Natural killer cell treated with Interleukin-12 subunit alpha and Interleukin-12 subunit beta and Interleukin-15 and Interleukin-18, amount 100 ng/mL, for 72 hours (primary cell): ENCODE measurements at regions not wholly inside any gene's neighbourhood (a gene's known extent, or its start where the extent isn't known, plus 50 kb on each side); places are given as distances from the start of the nearest gene placed in this dataset.

ENCODE experiments used
- ATAC-seq, 2 donors: fragments of 150-1000 bp; cut with Tn5 transposase in 1 of 2; sonication (Bioruptor Pico), chemical (Tn5 transposase) in 1 of 2; 2 replicates each; pipeline ENCODE4 v1.10.0; 2021
- DNase-seq: peaks from one replicate; pipeline ENCODE4 v3.0.0; 2022; ENCODE audit warnings: low spot score
- H3K27ac Mint-ChIP-seq, 2 donors: 1 replicate in 1 of 2; 2 replicates in 1 of 2; pipeline ENCODE4 v1.8.0; 2022; ENCODE audit warnings: mixed read lengths in 2 of 2, mild to moderate bottlenecking in 1 of 2, moderate library complexity in 1 of 2
- H3K27me3 Mint-ChIP-seq, 2 donors: 1 replicate in 1 of 2; 2 replicates in 1 of 2; pipeline ENCODE4 v1.8.0; 2022; ENCODE audit warnings: mixed read lengths in 2 of 2
- H3K36me3 Mint-ChIP-seq: one replicate; pipeline ENCODE4 v1.8.0; 2022; ENCODE audit warnings: mixed read lengths
- H3K4me1 Mint-ChIP-seq, 2 donors: 1 replicate in 1 of 2; 2 replicates in 1 of 2; pipeline ENCODE4 v1.8.0; 2022; ENCODE audit warnings: low read depth in 2 of 2, mixed read lengths in 2 of 2, mild to moderate bottlenecking in 1 of 2
- H3K4me3 Mint-ChIP-seq: one replicate; pipeline ENCODE4 v1.8.0; 2022; ENCODE audit warnings: mixed read lengths
- H3K9me3 Mint-ChIP-seq: 2 replicates; pipeline ENCODE4 v1.8.0; 2022; ENCODE audit warnings: mixed read lengths

DNA sequence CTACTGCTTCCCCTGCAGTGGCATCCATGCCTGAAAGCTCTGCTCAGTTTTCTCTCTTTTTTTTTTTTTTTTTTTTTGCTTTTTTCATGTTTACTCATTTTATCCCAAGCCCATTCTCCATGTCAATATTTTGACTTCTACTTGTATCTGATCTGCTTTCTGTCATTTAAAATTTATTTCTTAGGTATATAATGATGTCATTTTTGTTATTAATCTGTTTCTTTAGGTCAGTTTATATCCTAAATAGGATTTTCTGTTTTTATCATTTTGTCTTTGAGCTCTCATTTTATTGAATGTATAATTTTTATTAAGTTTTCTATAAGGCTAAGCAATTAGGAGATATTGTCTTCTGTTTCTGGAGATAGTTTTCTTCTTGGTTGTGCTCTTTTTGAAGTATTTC lies 138.5 kb upstream of the PMEPA1 start:
- Mint-ChIP-seq H3K27ac (no peak overlapping the region), H3K36me3 (no peaks in the 10 kb centered on the region), H3K4me3 (no peak overlapping the region), H3K27me3 (peaks cover 15% of the 10 kb centered on the region in 2 donors), H3K4me1 (no peaks in the 10 kb centered on the region), H3K9me3 (no peaks in the 10 kb centered on the region)
- no peak for DNase-seq
- ATAC-seq, result no peak

DNA sequence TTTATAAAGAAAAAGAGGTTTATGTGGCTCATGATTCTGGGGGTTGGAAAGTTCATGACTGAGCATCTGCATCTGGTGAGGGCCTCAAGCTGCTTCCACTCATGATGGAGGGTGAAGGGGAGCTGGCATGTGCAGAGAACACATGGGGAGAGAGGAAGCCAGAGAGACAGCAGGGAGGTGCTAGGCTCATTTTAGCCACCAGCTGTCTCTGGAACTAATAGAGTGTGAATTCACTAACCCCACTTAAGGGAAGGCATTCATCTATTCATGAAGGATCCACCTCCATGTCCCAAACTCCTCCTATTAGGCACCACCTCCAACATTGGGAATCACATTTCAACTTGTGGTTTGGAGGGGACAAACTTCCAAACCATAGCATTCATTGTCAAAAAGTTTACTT lies 137.3 kb upstream of the PMEPA1 start:
- Mint-ChIP-seq H3K4me1 (no peaks in the 10 kb centered on the region), H3K27ac (no peak overlapping the region)
- DNase-seq, result no peak

DNA sequence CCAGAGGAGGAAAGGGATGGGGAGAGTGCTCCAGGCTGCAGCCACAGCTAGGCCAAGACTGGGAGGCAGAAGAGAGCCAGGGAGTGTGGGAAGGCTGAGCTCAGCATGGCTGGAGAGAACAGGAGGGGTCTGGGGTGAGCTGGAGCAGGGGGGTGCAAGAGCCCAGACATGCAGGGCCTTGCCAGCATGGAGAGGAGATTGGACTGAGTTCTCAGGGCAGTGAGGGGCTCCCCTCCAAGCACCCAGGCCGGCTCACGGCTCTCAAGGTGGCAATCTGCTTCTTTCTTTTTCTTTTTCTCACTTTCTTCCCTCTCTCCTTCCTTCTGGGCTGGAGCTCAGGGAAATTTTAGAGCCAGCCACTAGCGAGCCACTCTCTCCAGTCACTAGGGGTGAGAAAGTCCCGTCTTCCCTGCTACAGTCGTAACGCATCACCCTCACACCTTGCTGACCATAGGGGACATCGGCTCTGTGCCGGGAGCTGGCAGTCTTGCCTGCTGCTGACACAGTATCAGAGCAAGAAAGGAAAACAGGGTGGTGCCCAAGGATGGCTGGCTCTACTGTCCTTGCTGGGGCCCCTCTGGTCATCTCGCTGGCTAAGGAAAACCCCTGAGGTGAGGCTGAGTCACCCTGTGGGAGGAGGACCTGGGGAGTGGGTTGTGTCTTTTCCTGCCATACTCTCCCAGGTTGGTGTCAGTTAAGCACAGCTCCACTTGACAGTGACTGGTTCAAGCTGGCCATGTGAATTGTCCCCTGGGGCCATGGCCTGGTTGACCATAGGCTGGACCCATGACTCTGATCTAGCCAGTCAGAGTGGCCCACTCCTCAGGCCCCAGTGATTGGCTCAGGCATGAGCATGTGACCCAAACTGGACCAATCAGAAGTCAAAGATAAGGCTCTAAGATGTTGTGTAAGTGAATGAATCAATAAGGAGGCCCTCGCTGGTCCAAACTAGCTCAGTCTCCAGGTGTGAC lies 135.1 kb upstream of the PMEPA1 start:
- H3K27ac Mint-ChIP-seq, result no peak overlapping the region

More for the DNA sequence above, 137.3 kb upstream of the PMEPA1 start:
- Mint-ChIP-seq H3K9me3 (no peaks in the 10 kb centered on the region), H3K27me3 (peaks cover 15% of the 10 kb centered on the region in 2 donors), H3K36me3 (no peaks in the 10 kb centered on the region), H3K4me3 (no peak overlapping the region)
- ATAC-seq, result no peak

DNA sequence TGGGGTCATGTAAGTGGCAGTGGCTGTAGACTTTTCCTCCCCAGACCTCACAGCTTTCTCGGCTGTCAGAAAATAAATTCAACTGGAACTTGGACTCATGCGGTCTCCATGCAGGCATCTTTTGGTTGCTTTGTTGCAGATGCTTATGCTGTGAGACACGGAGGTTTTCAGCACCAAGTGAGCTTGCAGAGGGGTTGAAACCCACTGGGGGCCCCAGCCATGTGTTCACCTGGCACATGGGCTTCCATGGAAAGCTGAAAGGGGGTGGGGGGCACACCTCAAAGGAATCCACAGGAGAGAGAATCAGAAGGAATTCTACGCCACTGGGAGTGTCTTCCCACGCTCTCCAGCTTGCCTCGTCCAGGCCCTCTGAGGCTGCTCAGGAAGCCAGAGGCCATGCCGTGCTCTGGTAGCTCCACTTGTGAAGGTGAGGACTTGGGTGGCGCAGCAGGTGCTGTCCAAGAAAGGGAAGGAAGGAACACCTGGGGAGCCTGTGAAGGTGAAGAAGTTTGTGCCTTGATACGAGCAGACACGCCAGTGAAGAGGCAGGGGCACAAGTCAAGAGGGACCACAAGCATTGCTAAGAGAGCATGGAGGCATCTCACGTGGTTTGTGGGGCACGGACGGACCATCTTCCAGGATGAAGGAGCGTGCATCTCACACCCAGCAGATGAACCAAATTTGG lies 134.3 kb upstream of the PMEPA1 start:
- Mint-ChIP-seq H3K27ac (no peak overlapping the region), H3K36me3 (no peaks in the 10 kb centered on the region), H3K9me3 (no peaks in the 10 kb centered on the region), H3K27me3 (peaks cover 13 to 14% of the 10 kb centered on the region in 2 donors), H3K4me3 (no peak overlapping the region), H3K4me1 (no peaks in the 10 kb centered on the region)
- no peak for ATAC-seq
- DNase-seq, result peak; percentile 35

More for the DNA sequence above, 135.1 kb upstream of the PMEPA1 start:
- H3K27me3 Mint-ChIP-seq, result peaks cover 15% of the 10 kb centered on the region in 2 donors
- H3K4me3 Mint-ChIP-seq, result no peak overlapping the region
- ATAC-seq (peak in 1 of 2 donors; percentile 43), DNase-seq (peak; percentile 48)
- H3K9me3 Mint-ChIP-seq, result no peaks in the 10 kb centered on the region
- H3K4me1 Mint-ChIP-seq, result no peaks in the 10 kb centered on the region
- H3K36me3 Mint-ChIP-seq, result no peaks in the 10 kb centered on the region

DNA sequence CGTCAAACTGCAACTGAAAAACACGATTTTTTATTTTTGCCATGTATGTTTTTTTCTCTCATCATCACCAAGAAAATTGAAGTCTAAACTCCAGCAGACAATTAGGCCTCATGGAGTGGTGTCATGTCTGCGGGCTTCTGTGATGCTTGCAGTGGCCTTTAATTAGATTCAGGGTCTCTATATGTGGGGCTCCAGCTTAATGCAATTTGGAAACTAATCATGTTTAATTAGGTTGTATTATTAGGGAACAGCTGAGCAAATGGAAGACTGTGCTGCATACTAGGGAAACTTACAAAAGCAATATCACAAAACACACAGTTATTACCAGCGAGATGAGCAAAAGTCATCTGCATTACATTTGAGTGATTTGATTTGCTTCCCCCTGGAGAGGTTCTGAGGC lies 132.9 kb upstream of the PMEPA1 start:
- Mint-ChIP-seq H3K27ac (no peak overlapping the region), H3K4me3 (no peak overlapping the region), H3K27me3 (peaks cover 5 to 9% of the 10 kb centered on the region in 2 donors), H3K36me3 (no peaks in the 10 kb centered on the region), H3K4me1 (no peaks in the 10 kb centered on the region), H3K9me3 (no peaks in the 10 kb centered on the region)
- no peak for DNase-seq
- no peak for ATAC-seq

DNA sequence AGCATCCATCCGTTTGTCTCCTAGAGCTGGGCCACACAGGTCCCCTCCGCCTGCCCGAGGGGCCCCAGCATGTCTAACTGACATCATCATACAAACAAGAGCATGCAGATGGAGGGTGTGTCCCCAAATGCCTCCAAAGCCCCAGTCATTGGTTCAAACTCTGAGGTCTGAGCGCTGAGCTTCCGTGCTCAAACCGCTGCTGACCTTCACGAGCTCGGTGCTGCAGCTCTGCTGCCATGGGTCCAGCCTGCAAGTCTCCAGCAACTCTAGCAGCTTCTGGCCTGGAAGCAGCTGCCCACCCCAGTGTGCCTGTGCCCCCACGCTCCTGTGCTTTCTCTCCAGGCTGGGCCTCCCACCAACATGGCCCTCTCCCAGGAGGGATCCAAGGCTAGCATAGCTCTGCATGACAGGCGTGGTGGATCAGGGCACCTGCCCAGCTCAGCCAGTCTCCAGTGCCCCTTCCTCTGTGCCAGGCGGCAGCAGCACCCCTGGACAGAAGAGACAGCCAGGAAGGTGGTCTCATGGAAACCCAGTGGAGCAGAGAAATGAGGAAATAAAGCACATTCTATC lies 131.6 kb upstream of the PMEPA1 start:
- peaks cover 0 to 11% of the 10 kb centered on the region in 2 donors for H3K27me3 Mint-ChIP-seq
- H3K9me3 Mint-ChIP-seq, result no peaks in the 10 kb centered on the region
- no peaks in the 10 kb centered on the region for H3K4me1 Mint-ChIP-seq
- no peak overlapping the region for H3K4me3 Mint-ChIP-seq
- H3K27ac Mint-ChIP-seq, result no peak overlapping the region
- no peaks in the 10 kb centered on the region for H3K36me3 Mint-ChIP-seq
- DNase-seq (peak; percentile 46), ATAC-seq (no peak)

DNA sequence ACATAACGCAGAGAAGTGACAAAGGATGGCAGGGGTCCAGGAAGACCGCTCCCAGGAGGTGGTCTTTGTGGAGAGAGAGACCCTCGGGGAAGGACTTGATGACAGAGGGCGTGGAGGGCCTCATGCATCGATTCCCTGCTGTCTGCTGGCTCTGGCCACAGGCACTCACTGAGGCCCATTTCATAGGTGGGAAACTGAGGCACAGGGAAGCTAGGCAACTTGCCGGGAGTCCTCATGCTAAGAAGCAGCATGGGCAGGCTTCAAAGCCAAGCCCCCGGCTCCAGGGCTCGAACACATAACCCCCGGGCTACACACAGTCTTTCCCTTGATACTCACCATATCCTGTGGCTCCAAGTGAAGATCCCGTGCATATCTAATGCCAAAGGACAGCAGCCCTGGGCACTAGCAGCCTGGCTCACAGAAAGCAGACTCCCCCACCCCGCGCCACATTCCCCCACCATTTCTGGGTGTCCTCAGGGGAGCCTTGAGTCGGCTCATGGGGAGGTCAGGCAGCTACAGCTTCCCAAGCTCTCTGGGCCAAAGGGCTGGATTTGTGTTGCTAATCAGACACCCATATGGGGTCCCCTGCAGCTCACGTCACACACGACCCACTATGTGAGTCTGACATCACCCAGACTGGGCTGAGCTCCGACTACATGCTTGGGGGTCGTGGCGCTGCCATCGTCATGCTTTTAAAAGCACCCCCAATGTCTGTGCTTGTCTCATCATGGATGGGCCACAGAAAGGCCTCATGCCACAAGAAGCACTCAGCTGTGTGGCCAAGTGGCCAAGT lies 130.9 kb upstream of the PMEPA1 start:
- ATAC-seq (no peak), DNase-seq (no peak)
- H3K4me1 Mint-ChIP-seq, result no peaks in the 10 kb centered on the region
- no peak overlapping the region for H3K4me3 Mint-ChIP-seq
- H3K36me3 Mint-ChIP-seq, result no peaks in the 10 kb centered on the region
- peaks cover 0 to 11% of the 10 kb centered on the region in 2 donors for H3K27me3 Mint-ChIP-seq
- no peak overlapping the region for H3K27ac Mint-ChIP-seq
- no peaks in the 10 kb centered on the region for H3K9me3 Mint-ChIP-seq

DNA sequence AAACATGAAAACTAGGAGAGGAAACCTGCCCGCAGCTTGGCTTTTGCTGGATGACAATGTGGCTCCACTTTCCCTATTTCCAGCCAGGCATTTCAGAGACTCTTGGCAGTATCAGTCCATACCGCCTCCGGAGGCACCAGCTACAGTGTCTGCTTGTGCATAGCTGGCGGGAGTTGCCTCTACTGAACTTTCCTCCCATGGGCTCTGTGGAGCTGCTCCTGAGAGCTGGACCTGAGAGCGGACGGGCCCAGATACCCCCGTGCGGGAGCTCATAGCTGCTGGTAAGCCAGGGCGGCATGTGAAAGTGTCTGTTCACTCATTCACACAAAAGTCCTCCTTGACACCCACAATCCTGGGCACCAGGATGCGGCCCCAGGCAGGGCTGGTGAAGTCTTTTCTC lies 130.3 kb upstream of the PMEPA1 start:
- Mint-ChIP-seq H3K36me3 (no peaks in the 10 kb centered on the region), H3K4me1 (no peaks in the 10 kb centered on the region), H3K9me3 (no peaks in the 10 kb centered on the region), H3K27ac (no peak overlapping the region), H3K4me3 (no peak overlapping the region), H3K27me3 (peaks cover 0 to 8% of the 10 kb centered on the region in 2 donors)
- DNase-seq, result no peak
- ATAC-seq, result no peak

DNA sequence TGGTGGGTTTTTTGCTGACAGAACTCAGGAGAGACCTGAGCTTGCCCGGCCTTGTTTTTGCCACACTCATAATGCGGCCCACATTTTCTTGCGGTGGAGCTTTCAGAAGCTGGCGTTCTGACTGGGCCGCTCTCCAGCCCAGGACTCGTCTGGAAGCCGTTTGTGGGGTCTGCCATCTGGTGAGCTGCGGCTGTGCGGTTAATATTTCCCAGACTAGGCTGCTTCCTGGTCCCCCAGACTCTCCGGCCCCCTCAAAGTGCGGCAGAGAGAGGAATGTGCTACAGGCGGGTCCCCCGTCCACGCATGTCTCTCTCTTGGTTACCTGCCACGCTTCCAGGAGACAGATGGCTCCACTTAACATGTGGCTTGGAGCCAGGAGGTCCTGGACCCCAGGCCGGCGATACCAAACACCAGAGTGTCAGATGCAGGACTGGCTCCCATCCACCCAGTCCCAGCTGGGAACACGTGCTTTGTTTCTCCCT lies 128.9 kb upstream of the PMEPA1 start:
- H3K9me3 Mint-ChIP-seq, result no peaks in the 10 kb centered on the region
- H3K27ac Mint-ChIP-seq, result no peak overlapping the region
- no peak overlapping the region for H3K4me3 Mint-ChIP-seq
- no peak for ATAC-seq
- no peak for DNase-seq
- no peaks in the 10 kb centered on the region for H3K36me3 Mint-ChIP-seq
- H3K27me3 Mint-ChIP-seq, result peaks cover 0 to 7% of the 10 kb centered on the region in 2 donors
- no peaks in the 10 kb centered on the region for H3K4me1 Mint-ChIP-seq

DNA sequence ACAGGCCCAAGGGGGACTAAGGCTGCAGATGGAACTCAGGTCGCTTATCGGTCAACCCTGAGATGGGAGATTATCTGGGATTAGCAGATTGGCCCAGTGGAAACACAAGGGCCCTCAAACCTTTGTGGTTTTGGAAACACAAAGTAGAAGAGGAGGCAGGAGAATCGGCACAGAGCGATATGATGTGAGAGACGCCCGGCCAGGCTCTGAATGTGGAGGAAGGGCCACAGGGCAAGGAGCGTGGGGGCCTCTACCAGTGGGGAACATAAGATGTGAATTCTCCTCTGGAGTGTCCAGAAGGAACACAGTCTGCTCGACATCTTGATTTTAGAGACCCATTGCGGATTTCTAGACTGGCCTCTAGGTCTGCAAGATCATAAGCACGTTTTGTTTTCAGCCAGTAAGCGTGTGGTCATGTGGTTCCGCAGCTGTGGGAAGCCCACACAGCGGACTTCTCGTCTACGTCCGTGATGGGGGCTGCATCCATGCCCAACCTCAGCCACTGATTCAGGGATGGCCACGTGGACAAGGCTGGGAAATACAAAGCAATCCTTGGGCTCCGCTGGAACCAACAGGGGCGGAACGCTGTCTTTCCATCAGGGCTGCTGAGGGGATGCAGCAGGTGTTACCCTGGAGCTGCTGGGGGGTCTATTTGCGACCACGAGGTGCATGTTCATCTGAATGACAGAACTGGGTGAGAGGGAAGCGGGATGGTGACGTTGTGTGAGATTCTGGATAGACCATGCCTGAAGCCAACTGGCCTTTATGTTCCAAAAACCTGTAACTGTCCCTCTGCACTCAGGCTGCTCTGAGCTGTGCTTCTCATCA lies 127.6 kb upstream of the PMEPA1 start:
- ATAC-seq, result no peak
- no peak overlapping the region for H3K4me3 Mint-ChIP-seq

DNA sequence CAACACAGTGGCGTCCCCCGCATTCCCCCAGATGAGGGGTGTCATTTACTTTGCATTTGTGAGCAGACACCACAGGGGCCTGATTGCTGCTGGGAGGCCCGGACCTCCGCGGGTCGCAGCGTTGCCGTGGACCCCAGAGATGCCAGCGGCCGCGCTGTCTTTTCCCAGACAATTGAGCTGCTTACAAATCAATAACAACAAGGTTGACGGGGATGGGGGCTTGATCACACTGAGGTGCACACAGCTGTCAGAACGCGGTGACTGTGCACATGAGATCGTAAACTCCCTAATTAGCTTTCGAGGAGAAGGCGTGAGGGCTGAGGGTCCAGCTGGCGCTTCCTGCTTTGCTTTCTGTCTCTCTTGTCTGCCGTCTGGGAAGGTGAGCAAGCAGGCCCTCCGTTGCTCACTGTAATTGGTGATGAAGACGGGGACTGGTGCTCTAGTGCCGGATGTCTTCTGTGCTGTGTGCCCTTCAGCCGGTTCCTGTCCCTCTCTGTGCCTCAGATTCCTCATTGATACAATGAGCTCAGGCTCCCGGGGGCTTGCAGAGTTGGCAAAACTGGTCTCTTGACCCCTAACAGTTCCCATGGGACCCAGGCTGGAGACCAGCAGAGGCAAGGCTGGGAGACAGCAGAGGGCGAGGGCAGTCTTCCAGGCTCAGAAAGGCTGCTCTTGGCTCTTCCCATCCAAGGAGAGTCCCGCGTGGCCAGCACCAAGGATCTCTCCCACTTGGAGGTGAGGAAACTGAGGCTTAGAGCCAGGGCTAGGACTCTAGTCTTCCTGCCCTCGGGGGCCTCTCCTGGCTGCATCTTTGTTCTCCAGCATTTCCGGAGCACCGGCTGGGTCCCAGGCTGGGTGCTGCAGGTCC lies 126.0 kb upstream of the PMEPA1 start:
- no peak for ATAC-seq
- no peaks in the 10 kb centered on the region for H3K36me3 Mint-ChIP-seq
- no peak overlapping the region for H3K4me3 Mint-ChIP-seq
- H3K9me3 Mint-ChIP-seq, result no peaks in the 10 kb centered on the region
- no peaks in the 10 kb centered on the region for H3K4me1 Mint-ChIP-seq
- H3K27me3 Mint-ChIP-seq, result peaks cover 0 to 7% of the 10 kb centered on the region in 2 donors
- H3K27ac Mint-ChIP-seq, result no peak overlapping the region
- DNase-seq, result no peak

More for the DNA sequence above, 127.6 kb upstream of the PMEPA1 start:
- Mint-ChIP-seq H3K27me3 (peaks cover 0 to 7% of the 10 kb centered on the region in 2 donors), H3K36me3 (no peaks in the 10 kb centered on the region), H3K4me1 (no peaks in the 10 kb centered on the region), H3K9me3 (no peaks in the 10 kb centered on the region), H3K27ac (no peak overlapping the region)
- no peak for DNase-seq

DNA sequence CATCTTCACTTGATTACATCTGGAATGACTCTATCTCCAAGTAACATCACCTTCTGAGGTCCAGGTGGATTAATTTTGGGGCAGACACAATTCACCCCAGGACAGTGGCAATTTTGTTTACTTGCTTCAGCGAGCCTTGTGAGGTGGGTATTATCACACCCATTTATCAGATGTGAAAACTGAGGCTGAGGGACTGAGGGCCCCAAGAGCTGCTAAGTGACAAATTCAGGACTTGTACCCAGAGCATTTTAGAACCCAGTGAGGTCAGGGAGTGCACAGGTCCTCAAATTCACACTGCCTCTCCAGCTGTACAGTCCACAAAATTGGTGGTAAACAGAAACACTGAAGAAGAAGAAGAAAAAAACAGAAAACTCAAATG lies 125.2 kb upstream of the PMEPA1 start:
- H3K4me1 Mint-ChIP-seq, result no peaks in the 10 kb centered on the region
- DNase-seq (no peak), ATAC-seq (no peak)
- no peaks in the 10 kb centered on the region for H3K9me3 Mint-ChIP-seq
- H3K27ac Mint-ChIP-seq, result no peak overlapping the region
- H3K36me3 Mint-ChIP-seq, result no peaks in the 10 kb centered on the region
- H3K4me3 Mint-ChIP-seq, result no peak overlapping the region
- peaks cover 0 to 7% of the 10 kb centered on the region in 2 donors for H3K27me3 Mint-ChIP-seq
